ENCODE measurements at regions not wholly inside any gene's neighbourhood (a gene's known extent, or its start where the extent isn't known, plus 50 kb on each side); places are given as distances from the start of the nearest gene placed in this dataset.

GRCh38 chr3:154507727-154508126 is 77.7 kb upstream of the GPR149 start:
- Histone ChIP-seq H3K18ac (ENCODE audit: low read length) (no peak overlapping the region), H3K4me2 (ENCODE audit: low read length) (no peak overlapping the region), H3K36me3 (ENCODE audit: control insufficient read depth in 1 of 2, insufficient read depth in 2 of 2, low read length in 2 of 2) (no peaks in the 10 kb centered on the region), H3K79me2 (ENCODE audit: control insufficient read depth, insufficient read depth, low read length, poor library complexity) (no peaks in the 10 kb centered on the region), H3K27ac (ENCODE audit: low read depth, low read length) (no peak overlapping the region), H3K4me1 (ENCODE audit: control insufficient read depth in 1 of 2, insufficient read depth in 2 of 2, low read length in 2 of 2) (peaks cover 0 to 3% of the 10 kb centered on the region in 2 experiments), H3K23ac (ENCODE audit: low read length) (no peak overlapping the region), H3K79me1 (ENCODE audit: low read length) (no peaks in the 10 kb centered on the region), H2BK12ac (ENCODE audit: low read length) (no peak overlapping the region), H4K91ac (ENCODE audit: low read depth, low read length) (no peak overlapping the region), H2BK5ac (ENCODE audit: low read depth, low read length, poor library complexity) (no peak overlapping the region), H3K9ac (ENCODE audit: low read length) (no peak overlapping the region), H3K4me3 (ENCODE audit: low read depth, low read length) (no peak overlapping the region), H3K27me3 (ENCODE audit: insufficient read depth, low read length) (no peaks in the 10 kb centered on the region), H3K14ac (ENCODE audit: low read length) (no peak overlapping the region), H3K9me3 (ENCODE audit: insufficient read depth, low read depth, low read length) (no peaks in the 10 kb centered on the region), H3K4ac (ENCODE audit: low read depth, low read length) (no peak overlapping the region), H2AK5ac (ENCODE audit: low read length) (no peak overlapping the region), H2BK120ac (ENCODE audit: insufficient read depth, low read length, poor library complexity) (no peak overlapping the region), H4K12ac (ENCODE audit: low read depth, low read length) (no peak overlapping the region), H4K8ac (ENCODE audit: low read depth, low read length) (no peak overlapping the region), H2AFZ (ENCODE audit: insufficient read depth, low read length, poor library complexity) (no peak overlapping the region)
- no CpG with 5 or more reads among the region's 2 CpGs for WGBS (ENCODE audit: extremely low coverage, insufficient coverage, insufficient read length)
- DNase-seq, result no peak

DNA sequence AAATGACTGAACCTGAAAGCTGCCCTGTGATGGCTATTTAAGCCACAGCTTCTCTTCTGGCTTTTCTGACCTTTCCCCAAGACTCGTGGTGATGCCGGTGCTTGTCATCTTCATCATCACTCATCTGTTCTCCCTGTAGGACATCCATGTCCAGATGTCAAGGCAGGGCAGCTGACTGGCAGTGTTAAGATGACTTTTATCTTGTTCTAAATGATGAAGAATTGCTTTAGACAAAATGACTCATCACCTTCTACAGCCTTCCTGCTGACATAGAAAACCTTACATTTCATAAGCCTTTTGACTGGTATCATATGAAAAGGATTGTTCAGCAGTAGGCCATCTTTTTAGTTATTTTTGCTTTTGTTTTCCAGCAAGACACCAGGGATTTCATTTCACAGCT is 67.0 kb upstream of the GPR149 start:
- Histone ChIP-seq H2BK12ac (ENCODE audit: low read length) (no peak overlapping the region), H4K8ac (ENCODE audit: low read depth, low read length) (no peak overlapping the region), H3K23ac (ENCODE audit: low read length) (peak overlapping the region; percentile 98), H3K9me3 (ENCODE audit: insufficient read depth, low read depth, low read length) (no peaks in the 10 kb centered on the region), H2BK5ac (ENCODE audit: low read depth, low read length, poor library complexity) (no peak overlapping the region), H3K4me3 (ENCODE audit: low read depth, low read length) (no peak overlapping the region), H3K79me2 (ENCODE audit: control insufficient read depth, insufficient read depth, low read length, poor library complexity) (no peaks in the 10 kb centered on the region), H2AFZ (ENCODE audit: insufficient read depth, low read length, poor library complexity) (no peak overlapping the region), H4K91ac (ENCODE audit: low read depth, low read length) (no peak overlapping the region), H3K9ac (ENCODE audit: low read length) (no peak overlapping the region), H2BK120ac (ENCODE audit: insufficient read depth, low read length, poor library complexity) (no peak overlapping the region), H3K14ac (ENCODE audit: low read length) (no peak overlapping the region), H3K4me1 (ENCODE audit: control insufficient read depth in 1 of 2, insufficient read depth in 2 of 2, low read length in 2 of 2) (no peaks in the 10 kb centered on the region), H3K27ac (ENCODE audit: low read depth, low read length) (no peak overlapping the region), H3K79me1 (ENCODE audit: low read length) (no peaks in the 10 kb centered on the region), H4K12ac (ENCODE audit: low read depth, low read length) (no peak overlapping the region), H3K18ac (ENCODE audit: low read length) (no peak overlapping the region), H3K4me2 (ENCODE audit: low read length) (no peak overlapping the region), H3K36me3 (ENCODE audit: control insufficient read depth in 1 of 2, insufficient read depth in 2 of 2, low read length in 2 of 2) (no peaks in the 10 kb centered on the region), H3K27me3 (ENCODE audit: insufficient read depth, low read length) (no peaks in the 10 kb centered on the region), H2AK5ac (ENCODE audit: low read length) (no peak overlapping the region), H3K4ac (ENCODE audit: low read depth, low read length) (no peak overlapping the region)
- WGBS (ENCODE audit: extremely low coverage, insufficient coverage, insufficient read length), result no CpG with 5 or more reads among the region's 2 CpGs
- DNase-seq, result no peak

GRCh38 chr3:154496540-154496939 is 66.5 kb upstream of the GPR149 start:
- Histone ChIP-seq H3K18ac (ENCODE audit: low read length) (no peak overlapping the region), H4K12ac (ENCODE audit: low read depth, low read length) (no peak overlapping the region), H4K8ac (ENCODE audit: low read depth, low read length) (no peak overlapping the region), H3K23ac (ENCODE audit: low read length) (no peak overlapping the region), H3K27ac (ENCODE audit: low read depth, low read length) (no peak overlapping the region), H2BK120ac (ENCODE audit: insufficient read depth, low read length, poor library complexity) (no peak overlapping the region), H3K27me3 (ENCODE audit: insufficient read depth, low read length) (no peaks in the 10 kb centered on the region), H3K36me3 (ENCODE audit: control insufficient read depth in 1 of 2, insufficient read depth in 2 of 2, low read length in 2 of 2) (no peaks in the 10 kb centered on the region), H3K9me3 (ENCODE audit: insufficient read depth, low read depth, low read length) (no peaks in the 10 kb centered on the region), H3K4me2 (ENCODE audit: low read length) (no peak overlapping the region), H3K4ac (ENCODE audit: low read depth, low read length) (no peak overlapping the region), H3K4me1 (ENCODE audit: control insufficient read depth in 1 of 2, insufficient read depth in 2 of 2, low read length in 2 of 2) (no peaks in the 10 kb centered on the region), H3K4me3 (ENCODE audit: low read depth, low read length) (no peak overlapping the region), H3K9ac (ENCODE audit: low read length) (no peak overlapping the region), H2BK12ac (ENCODE audit: low read length) (no peak overlapping the region), H3K14ac (ENCODE audit: low read length) (no peak overlapping the region), H3K79me1 (ENCODE audit: low read length) (no peaks in the 10 kb centered on the region), H2AK5ac (ENCODE audit: low read length) (no peak overlapping the region), H2AFZ (ENCODE audit: insufficient read depth, low read length, poor library complexity) (no peak overlapping the region), H4K91ac (ENCODE audit: low read depth, low read length) (no peak overlapping the region), H3K79me2 (ENCODE audit: control insufficient read depth, insufficient read depth, low read length, poor library complexity) (no peaks in the 10 kb centered on the region), H2BK5ac (ENCODE audit: low read depth, low read length, poor library complexity) (no peak overlapping the region)
- WGBS (ENCODE audit: extremely low coverage, insufficient coverage, insufficient read length), result no CpG with 5 or more reads among the region's 2 CpGs
- DNase-seq, result no peak

- H3K9ac ChIP-seq (ENCODE audit: low read length), result no peak overlapping the region
- no peak overlapping the region for H3K27ac ChIP-seq (ENCODE audit: low read depth, low read length)
- no peak overlapping the region for H2BK12ac ChIP-seq (ENCODE audit: low read length)
- no peaks in the 10 kb centered on the region for H3K9me3 ChIP-seq (ENCODE audit: insufficient read depth, low read depth, low read length)
- no peak overlapping the region for H2AK5ac ChIP-seq (ENCODE audit: low read length)
- no peak overlapping the region for H2BK120ac ChIP-seq (ENCODE audit: insufficient read depth, low read length, poor library complexity)
- H3K79me2 ChIP-seq (ENCODE audit: control insufficient read depth, insufficient read depth, low read length, poor library complexity), result no peaks in the 10 kb centered on the region
- no peak overlapping the region for H4K91ac ChIP-seq (ENCODE audit: low read depth, low read length)
- H2AFZ ChIP-seq (ENCODE audit: insufficient read depth, low read length, poor library complexity), result no peak overlapping the region
- H3K36me3 ChIP-seq (ENCODE audit: control insufficient read depth in 1 of 2, insufficient read depth in 2 of 2, low read length in 2 of 2), result no peaks in the 10 kb centered on the region
- H3K14ac ChIP-seq (ENCODE audit: low read length), result no peak overlapping the region
- peaks cover 0 to 4% of the 10 kb centered on the region in 2 experiments for H3K4me1 ChIP-seq (ENCODE audit: control insufficient read depth in 1 of 2, insufficient read depth in 2 of 2, low read length in 2 of 2)
- H4K8ac ChIP-seq (ENCODE audit: low read depth, low read length), result no peak overlapping the region
- no peak for DNase-seq
- H3K4me2 ChIP-seq (ENCODE audit: low read length), result no peak overlapping the region
- H3K18ac ChIP-seq (ENCODE audit: low read length), result no peak overlapping the region
- no peak overlapping the region for H3K4ac ChIP-seq (ENCODE audit: low read depth, low read length)
- H2BK5ac ChIP-seq (ENCODE audit: low read depth, low read length, poor library complexity), result no peak overlapping the region
- no peaks in the 10 kb centered on the region for H3K27me3 ChIP-seq (ENCODE audit: insufficient read depth, low read length)
- H3K79me1 ChIP-seq (ENCODE audit: low read length), result no peaks in the 10 kb centered on the region
- no peak overlapping the region for H4K12ac ChIP-seq (ENCODE audit: low read depth, low read length)
- no CpG with 5 or more reads among the region's 9 CpGs for WGBS (ENCODE audit: extremely low coverage, insufficient coverage, insufficient read length)
- H3K4me3 ChIP-seq (ENCODE audit: low read depth, low read length), result no peak overlapping the region
- H3K23ac ChIP-seq (ENCODE audit: low read length), result no peak overlapping the region
Measured at GRCh38 chr3:154486949-154487348, 57.0 kb upstream of the GPR149 start.
